GM19035 (cell line): ENCODE measurements at regions not wholly inside any gene's neighbourhood (a gene's known extent, or its start where the extent isn't known, plus 50 kb on each side); places are given as distances from the start of the nearest gene placed in this dataset.

Experiments
- ATAC-seq: cut with Tn5 transposase; IDR thresholded peaks from one replicate; pipeline ENCODE4 v1.9.1; 2021; ENCODE audit not compliant: unreplicated experiment

- peak; percentile 79 for ATAC-seq
Observed at GRCh38 chr10:62653254-62653653, 151.3 kb upstream of the ADO start.

GRCh38 chr10:62654966-62655336 is 149.6 kb upstream of the ADO start:
- ATAC-seq, result no peak

GRCh38 chr10:62655337-62655994 is 149.1 kb upstream of the ADO start:
- ATAC-seq, result peak; percentile 85

GRCh38 chr10:62657244-62657835 is 147.2 kb upstream of the ADO start:
- ATAC-seq, result no peak

GRCh38 chr10:62658516-62658915 is 146.0 kb upstream of the ADO start:
- no peak for ATAC-seq

GRCh38 chr10:62661143-62661542 is 143.4 kb upstream of the ADO start:
- no peak for ATAC-seq

GRCh38 chr10:62662486-62662885 is 142.0 kb upstream of the ADO start:
- ATAC-seq, result no peak

- no peak for ATAC-seq
Observed at GRCh38 chr10:62665771-62666170, 138.7 kb upstream of the ADO start.

GRCh38 chr10:62666275-62666674 is 138.2 kb upstream of the ADO start:
- ATAC-seq, result no peak

GRCh38 chr10:62669341-62669740 is 135.2 kb upstream of the ADO start:
- ATAC-seq, result no peak

GRCh38 chr10:62671104-62671503 is 133.4 kb upstream of the ADO start:
- no peak for ATAC-seq

GRCh38 chr10:62681211-62681940 is 123.1 kb upstream of the ADO start:
- ATAC-seq, result peak; percentile 97

GRCh38 chr10:62684911-62685310 is 119.6 kb upstream of the ADO start:
- ATAC-seq, result no peak

GRCh38 chr10:62687230-62687748 is 117.2 kb upstream of the ADO start:
- no peak for ATAC-seq

GRCh38 chr10:62688971-62689700 is 115.4 kb upstream of the ADO start:
- no peak for ATAC-seq

GRCh38 chr10:62689712-62690111 is 114.8 kb upstream of the ADO start:
- no peak for ATAC-seq

GRCh38 chr10:62690703-62691102 is 113.8 kb upstream of the ADO start:
- no peak for ATAC-seq

- no peak for ATAC-seq
Observed at GRCh38 chr10:62691336-62691735, 113.2 kb upstream of the ADO start.

GRCh38 chr10:62692085-62692484 is 112.4 kb upstream of the ADO start:
- ATAC-seq, result no peak

GRCh38 chr10:62693306-62693705 is 111.2 kb upstream of the ADO start:
- no peak for ATAC-seq

- ATAC-seq, result no peak
Observed at GRCh38 chr10:62694537-62695126, 109.9 kb upstream of the ADO start.
